GM23338 (cell line): ENCODE measurements at regions not wholly inside any gene's neighbourhood (a gene's known extent, or its start where the extent isn't known, plus 50 kb on each side); places are given as distances from the start of the nearest gene placed in this dataset.

Experiments
- ATAC-seq: fragments of 200-7000 bp; cut with Tn5 transposase; 3 replicates; pipeline ENCODE4 v1.9.1; 2020
- DNase-seq: peaks from one replicate; pipeline ENCODE4 v3.0.0-alpha.2; 2015; ENCODE audit warnings: low spot score
- H2AFZ ChIP-seq: fragments of 200-600 bp; sonication (generic); 2 replicates; pipeline ENCODE4 v1.8.0; 2016; ENCODE audit warnings: antibody characterized with exemption, mild to moderate bottlenecking, moderate library complexity
- H3F3A ChIP-seq: fragments of 200-600 bp; sonication (generic); replicated peaks from 2 replicates; pipeline ENCODE4 v1.8.0; 2017; ENCODE audit warnings: antibody characterized with exemption, mixed run types, low read depth
- H3K27ac ChIP-seq: fragments of 200-600 bp; sonication (generic); 2 replicates; pipeline ENCODE4 v1.6.1; 2016; ENCODE audit warnings: low read depth
- H3K27me3 ChIP-seq: fragments of 200-600 bp; sonication (generic); 2 replicates; pipeline ENCODE4 v1.8.0; 2016; ENCODE audit warnings: mild to moderate bottlenecking, mixed run types, moderate library complexity; ENCODE audit not compliant: insufficient read depth
- H3K36me3 ChIP-seq: fragments of 200-600 bp; sonication (generic); 2 replicates; pipeline ENCODE4 v1.8.0; 2016; ENCODE audit warnings: mild to moderate bottlenecking; ENCODE audit not compliant: insufficient read depth
- H3K4me1 ChIP-seq: fragments of 200-600 bp; sonication (generic); 2 replicates; pipeline ENCODE4 v1.8.0; 2016; ENCODE audit warnings: mild to moderate bottlenecking, moderate library complexity; ENCODE audit not compliant: insufficient read depth
- H3K4me2 ChIP-seq: fragments of 200-600 bp; sonication (generic); 2 replicates; pipeline ENCODE4 v1.7.1; 2017; ENCODE audit warnings: mixed run types
- H3K4me3 ChIP-seq: fragments of 200-600 bp; sonication (generic); 2 replicates; pipeline ENCODE4 v1.6.1; 2016; ENCODE audit warnings: mixed run types
- H3K79me2 ChIP-seq: fragments of 200-600 bp; sonication (generic); replicated peaks from 2 replicates; pipeline ENCODE4 v1.8.0; 2017; ENCODE audit warnings: mild to moderate bottlenecking; ENCODE audit not compliant: insufficient read depth
- H3K9me2 ChIP-seq: fragments of 200-600 bp; sonication (generic); 2 replicates; pipeline ENCODE4 v1.8.0; 2017; ENCODE audit not compliant: insufficient read depth
- H4K20me1 ChIP-seq: fragments of 200-600 bp; sonication (generic); replicated peaks from 2 replicates; pipeline ENCODE4 v1.8.0; 2017; ENCODE audit warnings: mild to moderate bottlenecking; ENCODE audit not compliant: insufficient read depth
- H3K27ac Mint-ChIP-seq: 2 replicates; pipeline ENCODE4 v1.8.0; 2020; ENCODE audit warnings: inconsistent platforms, mild to moderate bottlenecking, moderate library complexity, mixed read lengths
- H3K27me3 Mint-ChIP-seq: 3 replicates; pipeline ENCODE4 v1.8.0; 2022; ENCODE audit warnings: low read depth, mild to moderate bottlenecking, moderate library complexity, mixed read lengths, inconsistent platforms; ENCODE audit not compliant: insufficient read depth, poor library complexity
- H3K36me3 Mint-ChIP-seq: 3 replicates; pipeline ENCODE4 v1.8.0; 2021; ENCODE audit warnings: low read depth, mild to moderate bottlenecking, inconsistent platforms, moderate library complexity, mixed read lengths
- H3K4me1 Mint-ChIP-seq: 3 replicates; pipeline ENCODE4 v1.8.0; 2020; ENCODE audit warnings: mild to moderate bottlenecking, inconsistent platforms, mixed read lengths
- H3K4me3 Mint-ChIP-seq: 3 replicates; pipeline ENCODE4 v1.8.0; 2021; ENCODE audit warnings: moderate library complexity, mild to moderate bottlenecking, inconsistent platforms, mixed read lengths
- H3K9me3 Mint-ChIP-seq: 3 replicates; pipeline ENCODE4 v1.8.0; 2020; ENCODE audit warnings: moderate library complexity, mild to moderate bottlenecking, inconsistent platforms, mixed read lengths
- CREB1 ChIP-seq: fragments of 250-450 bp; sonication (Bioruptor Pico); IDR thresholded peaks from 2 replicates; pipeline ENCODE4 v1.5.0; 2020; ENCODE audit warnings: low read depth, mild to moderate bottlenecking, moderate library complexity
- CTCF ChIP-seq, 2 experiments: fragments of 200-600 bp in 1 of 2; sonication (generic) in 1 of 2; conservative IDR thresholded peaks; 2 replicates each; pipeline versions ENCODE4 v1.5.1 to v1.6.1; 2016 to 2017; ENCODE audit warnings: antibody characterized with exemption in 2 of 2, low read depth in 2 of 2, mild to moderate bottlenecking in 2 of 2, moderate library complexity in 1 of 2
- EZH2phosphoT487 ChIP-seq: fragments of 200-600 bp; sonication (generic); IDR thresholded peaks from one replicate; pipeline ENCODE4 v1.8.1; 2018; ENCODE audit warnings: antibody characterized with exemption; ENCODE audit not compliant: unreplicated experiment
- NANOG ChIP-seq: IDR thresholded peaks from 2 replicates; pipeline ENCODE4 v1.6.1; 2016; ENCODE audit warnings: antibody characterized with exemption, borderline replicate concordance
- POLR2AphosphoS5 ChIP-seq: IDR thresholded peaks from 2 replicates; pipeline ENCODE4 v1.6.1; 2016; ENCODE audit warnings: antibody characterized with exemption, low read depth
- REST ChIP-seq: IDR thresholded peaks from one replicate; pipeline ENCODE4 v1.6.1; 2018; ENCODE audit warnings: antibody characterized with exemption; ENCODE audit not compliant: unreplicated experiment
- ZNF114 ChIP-seq: fragments of 250-450 bp; sonication (Bioruptor Pico); IDR thresholded peaks from 2 replicates; pipeline ENCODE4 v1.5.0; 2020; ENCODE audit warnings: mild to moderate bottlenecking, moderate library complexity
- ZNF331 ChIP-seq: fragments of 250-450 bp; sonication (Bioruptor Pico); IDR thresholded peaks from 2 replicates; pipeline ENCODE4 v1.5.0; 2020; ENCODE audit warnings: low read depth, mild to moderate bottlenecking, moderate library complexity
- ZNF462 ChIP-seq: fragments of 250-450 bp; sonication (Bioruptor Pico); IDR thresholded peaks from 2 replicates; pipeline ENCODE4 v1.5.0; 2020; ENCODE audit warnings: mild to moderate bottlenecking, moderate library complexity

- Histone ChIP-seq H3K36me3 (no peaks in the 10 kb centered on the region), H3K27ac (no peak overlapping the region), H2AFZ (no peak overlapping the region), H3K4me1 (no peaks in the 10 kb centered on the region), H3K9me2 (no peaks in the 10 kb centered on the region), H3K79me2 (no peaks in the 10 kb centered on the region), H3K27me3 (no peaks in the 10 kb centered on the region), H4K20me1 (no peaks in the 10 kb centered on the region), H3F3A (no peaks in the 10 kb centered on the region), H3K4me2 (no peak overlapping the region), H3K4me3 (no peak overlapping the region)
- Mint-ChIP-seq H3K4me1 (no peaks in the 10 kb centered on the region), H3K27me3 (peaks cover 2% of the 10 kb centered on the region), H3K4me3 (no peak overlapping the region), H3K36me3 (no peaks in the 10 kb centered on the region), H3K27ac (no peak overlapping the region), H3K9me3 (no peaks in the 10 kb centered on the region)
- no peak for ATAC-seq
- no peak for DNase-seq
- no peak for TF ChIP-seq REST
- TF ChIP-seq CREB1 (CRISPR knock-in tag) = no peak
- no peak for TF ChIP-seq ZNF114 (CRISPR knock-in tag)
- no peak for TF ChIP-seq NANOG
- no peak for TF ChIP-seq ZNF331 (CRISPR knock-in tag)
Measured at GRCh38 chr1:55504306-55504731, 289.2 kb upstream of the USP24 start.

GRCh38 chr1:55503663-55504305 is 288.6 kb upstream of the USP24 start:
- Mint-ChIP-seq H3K9me3 (no peaks in the 10 kb centered on the region), H3K4me3 (no peak overlapping the region), H3K4me1 (no peaks in the 10 kb centered on the region), H3K27me3 (peaks cover 2% of the 10 kb centered on the region), H3K27ac (no peak overlapping the region), H3K36me3 (no peaks in the 10 kb centered on the region)
- Histone ChIP-seq H3F3A (no peaks in the 10 kb centered on the region), H3K4me2 (no peak overlapping the region), H3K9me2 (no peaks in the 10 kb centered on the region), H3K27me3 (no peaks in the 10 kb centered on the region), H3K36me3 (no peaks in the 10 kb centered on the region), H4K20me1 (no peaks in the 10 kb centered on the region), H3K4me3 (no peak overlapping the region), H3K79me2 (no peaks in the 10 kb centered on the region), H2AFZ (no peak overlapping the region), H3K4me1 (no peaks in the 10 kb centered on the region), H3K27ac (no peak overlapping the region)
- no peak for DNase-seq
- no peak for ATAC-seq
- no peak for TF ChIP-seq ZNF331 (CRISPR knock-in tag)
- no peak for TF ChIP-seq EZH2phosphoT487
- no peak for TF ChIP-seq CTCF (conservative IDR thresholded peaks at IDR 0.05; ENCODE audit: low read depth in 2 of 2)
- no peak for TF ChIP-seq CREB1 (CRISPR knock-in tag)
- TF ChIP-seq ZNF462 (CRISPR knock-in tag) = no peak
- no peak for TF ChIP-seq POLR2AphosphoS5
